Stimulated activated CD4-positive, alpha-beta T cell treated with anti-CD3 and anti-CD28 coated beads, Interleukin-12 subunit alpha, Interleukin-12 subunit beta, amount 100 ng/mL, for 24 hours (primary cell): ENCODE measurements at regions not wholly inside any gene's neighbourhood (a gene's known extent, or its start where the extent isn't known, plus 50 kb on each side); places are given as distances from the start of the nearest gene placed in this dataset.

ENCODE experiments used
- DNase-seq, 2 experiments: peaks; one replicate each; pipeline ENCODE4 v3.0.0-alpha.2; 2020; ENCODE audit warnings: low read depth in 2 of 2

DNA sequence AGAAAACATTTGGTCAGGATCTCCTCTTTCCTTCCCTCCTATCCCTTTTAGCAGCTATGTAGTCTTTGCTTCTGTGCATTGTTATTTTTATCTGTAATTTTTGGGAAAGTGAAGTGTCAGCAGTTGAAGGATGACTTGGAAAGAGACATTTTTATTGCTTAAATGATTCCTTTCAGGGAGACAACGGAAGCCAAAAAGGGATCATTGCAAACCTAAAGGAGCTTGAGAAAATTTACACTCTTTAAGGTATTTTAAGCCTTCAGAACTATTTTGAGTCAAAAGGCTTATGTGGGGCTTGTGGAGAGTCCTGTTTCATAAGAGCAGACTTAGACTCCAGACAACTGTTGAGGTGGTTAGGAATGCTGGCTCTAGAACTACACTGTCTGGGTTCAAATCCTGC is 281.6 kb downstream of the KIF4B start:
- no peak for DNase-seq

- DNase-seq: no peak
Observed at GRCh38 chr5:155299386-155300005, 285.9 kb downstream of the KIF4B start.

DNA sequence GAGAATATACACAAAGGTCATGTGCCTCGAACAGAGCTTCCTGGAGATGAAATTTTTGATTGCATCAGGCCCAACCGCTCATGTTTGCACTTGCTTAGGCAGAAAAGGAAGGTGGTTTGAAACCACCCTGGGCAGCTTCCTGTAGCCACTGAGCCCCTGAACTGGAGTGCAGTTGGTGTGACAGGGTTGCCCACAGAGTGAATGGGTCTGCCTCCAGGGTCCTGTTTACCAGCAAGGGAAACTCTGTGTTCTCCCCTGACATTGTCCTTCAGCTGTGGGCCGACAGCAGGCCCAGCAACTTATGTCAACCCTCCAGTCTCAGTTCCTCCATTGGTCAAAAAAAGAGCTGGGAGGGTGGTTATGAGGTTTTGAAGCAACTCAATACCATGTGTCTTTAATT is 289.6 kb downstream of the KIF4B start:
- no peak for DNase-seq

GRCh38 chr5:155307229-155307628 is 293.7 kb downstream of the KIF4B start:
- no peak for DNase-seq

- DNase-seq: no peak
Observed at GRCh38 chr5:155308289-155308688, 294.7 kb downstream of the KIF4B start.

DNA sequence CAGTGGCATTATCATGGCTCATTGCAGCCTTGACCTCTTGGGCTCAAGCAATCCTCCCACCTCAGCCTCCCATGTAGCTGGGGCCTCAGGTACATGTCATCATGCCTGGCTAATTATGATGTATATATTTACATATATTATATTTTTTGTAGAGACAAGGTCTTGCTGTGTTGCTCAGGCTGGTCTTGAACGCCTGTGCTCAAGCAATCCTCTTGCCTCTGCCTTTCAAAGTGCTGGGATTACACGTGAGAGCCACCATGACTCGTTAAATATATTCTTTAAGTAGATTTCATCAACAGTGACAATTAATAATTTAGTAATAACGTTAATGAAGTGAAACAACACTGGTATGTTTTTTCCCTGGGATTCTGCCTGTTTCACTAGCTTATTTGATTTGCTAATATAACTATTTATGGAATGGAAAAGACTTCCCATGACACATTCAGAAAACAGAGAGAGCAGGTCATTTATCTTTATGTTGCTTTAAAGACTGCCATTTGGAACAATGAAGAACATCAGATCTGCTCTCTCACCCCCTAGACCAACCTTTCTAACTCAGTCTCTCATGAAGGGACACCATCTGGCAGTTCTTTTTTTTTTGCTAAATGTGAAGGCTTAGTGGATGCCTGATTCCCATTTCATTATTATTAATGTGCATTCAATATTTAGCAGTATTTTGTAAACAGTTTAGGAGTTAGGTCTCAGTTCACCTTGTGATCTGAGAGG is 295.6 kb downstream of the KIF4B start:
- DNase-seq: no peak

DNA sequence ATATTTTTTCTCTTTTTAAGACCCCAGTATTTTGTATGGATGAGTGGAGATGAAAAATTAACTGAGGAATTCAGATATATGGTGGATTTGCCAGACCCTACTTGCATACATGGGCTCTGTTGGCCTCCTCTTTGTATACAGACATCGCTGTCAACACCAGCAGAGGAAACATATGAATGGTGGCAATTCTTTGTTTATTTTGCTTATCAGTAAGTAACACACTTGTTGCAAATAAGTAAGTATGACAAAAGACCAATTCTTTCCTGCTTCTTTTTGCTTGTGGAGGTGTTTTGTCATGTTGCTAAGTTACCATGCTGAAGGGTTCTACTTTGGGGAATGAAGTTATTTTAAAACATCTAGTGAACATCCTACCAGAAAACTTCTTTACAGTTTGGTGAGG is 298.2 kb downstream of the KIF4B start:
- no peak for DNase-seq

- no peak for DNase-seq
Observed at GRCh38 chr5:155313518-155313917, 300.0 kb downstream of the KIF4B start.

DNA sequence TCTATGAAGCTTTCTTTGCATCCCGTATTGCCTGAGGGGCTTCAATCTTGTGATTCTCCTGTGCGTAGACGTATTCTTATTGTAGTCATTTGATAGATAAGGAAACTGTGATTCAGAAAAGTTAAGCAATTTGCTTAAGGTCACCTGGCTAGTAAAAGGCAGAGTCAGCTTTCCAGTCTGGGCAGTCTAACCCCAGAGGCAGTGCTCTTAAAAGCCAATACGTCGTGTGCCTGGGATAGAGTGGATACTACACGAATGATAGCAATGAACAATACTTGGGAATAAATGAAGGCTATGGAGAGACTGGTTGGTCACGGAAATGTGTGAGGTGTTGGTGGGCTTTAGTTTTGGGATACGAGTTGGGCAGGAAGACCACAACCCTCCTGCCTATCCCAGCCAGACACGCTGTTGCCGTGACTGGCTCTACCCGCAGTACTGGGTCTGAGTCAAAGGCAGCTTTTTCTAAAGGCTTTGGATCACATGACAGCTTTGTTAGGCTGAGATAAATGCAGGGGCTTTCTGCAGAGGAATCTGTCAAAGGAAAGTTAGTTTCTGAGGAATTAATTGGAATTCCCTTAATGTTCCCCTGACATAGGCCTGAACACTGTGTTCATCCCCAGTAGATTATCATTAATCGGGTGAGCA is 302.6 kb downstream of the KIF4B start:
- no peak for DNase-seq

- DNase-seq: no peak
Observed at GRCh38 chr5:155332618-155333017, 319.1 kb downstream of the KIF4B start.

DNA sequence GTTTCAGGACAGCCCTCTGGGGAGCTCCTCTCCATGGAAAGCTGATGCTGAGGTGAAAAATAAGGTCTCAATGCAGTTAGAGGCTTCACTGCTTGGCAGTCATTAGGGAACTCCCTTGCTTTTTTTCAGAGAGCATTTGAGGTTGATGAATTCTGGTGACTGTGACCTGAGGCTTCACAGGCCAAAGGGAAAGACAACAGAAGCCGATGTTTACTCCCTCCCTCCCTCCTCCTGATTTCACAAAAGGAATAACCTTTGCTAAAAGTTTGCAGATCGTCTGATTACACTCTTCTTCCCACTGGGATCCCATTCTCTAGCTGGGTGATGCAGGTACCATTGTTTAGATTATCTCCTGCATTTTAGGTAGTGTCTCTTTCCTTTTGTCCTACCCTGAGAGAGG is 329.4 kb downstream of the KIF4B start:
- DNase-seq: no peak

- no peak for DNase-seq
Observed at GRCh38 chr5:155343468-155343867, 329.9 kb downstream of the KIF4B start.

GRCh38 chr5:155353231-155353630 is 339.7 kb downstream of the KIF4B start:
- DNase-seq: no peak

GRCh38 chr5:155366096-155366495 is 352.5 kb downstream of the KIF4B start:
- DNase-seq: no peak

GRCh38 chr5:155367841-155368240 is 354.3 kb downstream of the KIF4B start:
- no peak for DNase-seq

DNA sequence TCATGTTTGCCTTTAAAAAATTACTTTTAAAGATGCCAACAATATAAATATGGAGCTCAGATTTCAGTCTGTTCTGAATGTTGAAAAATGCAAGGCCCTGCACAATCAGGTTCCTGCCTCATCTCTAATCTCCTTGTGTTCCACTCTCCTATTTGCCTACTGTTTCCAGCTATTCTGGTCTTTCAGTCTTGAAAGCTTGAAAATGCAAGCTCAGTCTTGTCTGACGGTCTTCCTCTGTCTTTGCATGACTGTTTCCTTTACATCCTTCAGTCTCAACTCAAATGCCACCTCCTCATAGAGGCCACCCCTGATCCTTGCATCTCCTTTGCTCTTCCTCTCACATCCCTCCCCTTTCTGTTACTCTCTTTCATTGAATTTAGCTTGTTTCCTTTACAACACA is 354.9 kb downstream of the KIF4B start:
- no peak for DNase-seq

GRCh38 chr5:155380480-155380879 is 366.9 kb downstream of the KIF4B start:
- DNase-seq: no peak

DNA sequence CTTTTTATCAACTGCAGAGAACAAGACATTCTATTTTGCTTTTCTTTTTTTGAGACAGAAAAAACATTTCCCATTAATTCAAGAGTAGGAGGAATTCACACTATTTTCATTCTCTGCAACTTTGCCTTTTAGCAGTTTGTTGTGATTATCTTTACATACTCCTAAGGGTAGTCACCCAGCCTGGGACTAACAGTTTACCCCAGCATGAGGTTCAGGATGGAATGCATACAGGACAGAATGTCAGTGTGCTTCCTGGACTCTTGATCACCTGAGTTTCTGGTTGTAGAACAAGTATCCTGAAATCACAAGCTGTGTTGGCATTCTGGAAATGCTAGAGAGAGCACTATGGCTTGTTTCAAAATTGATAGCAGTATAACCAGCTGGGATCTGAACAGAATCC is 368.1 kb downstream of the KIF4B start:
- DNase-seq: no peak

DNA sequence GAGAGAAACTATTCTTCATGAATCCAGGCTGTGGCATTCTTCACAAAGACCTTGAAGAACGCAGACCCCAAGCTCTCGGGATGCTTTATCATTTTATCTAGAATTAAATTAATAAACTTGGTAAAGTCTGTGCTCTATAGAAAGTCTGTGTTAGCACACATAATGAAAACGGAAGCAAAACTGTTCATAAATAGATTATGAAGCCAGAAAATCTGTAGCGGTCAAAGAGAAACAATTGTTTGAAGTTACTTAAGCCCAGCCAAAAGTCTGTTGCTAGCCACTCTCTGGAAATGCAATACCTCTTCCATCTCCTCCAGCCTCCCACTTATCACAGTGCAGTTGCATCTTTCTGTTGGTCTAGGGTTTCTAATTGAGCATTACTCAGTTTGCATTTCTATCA is 375.9 kb downstream of the KIF4B start:
- DNase-seq: no peak

DNA sequence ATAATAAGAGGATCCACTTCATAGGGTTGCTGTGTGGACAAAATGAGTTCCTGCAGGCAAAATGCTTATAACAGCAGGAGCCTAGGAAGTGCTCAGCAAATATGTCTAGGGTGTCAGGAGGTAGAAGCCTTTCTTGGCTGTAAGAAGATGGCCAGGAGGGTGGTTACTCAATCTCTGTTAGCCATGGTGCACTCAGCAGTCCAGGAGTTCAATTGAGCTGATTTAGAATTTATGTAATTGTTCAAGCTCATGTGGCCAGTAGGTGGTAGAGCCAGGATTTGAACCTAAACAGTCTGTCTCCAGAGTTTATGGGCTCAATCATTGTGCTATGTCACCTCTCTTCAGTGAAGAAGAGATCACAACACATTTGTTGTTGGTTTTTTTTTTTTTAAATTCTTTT is 381.2 kb downstream of the KIF4B start:
- DNase-seq: no peak

GRCh38 chr5:155402927-155403640 is 389.5 kb downstream of the KIF4B start:
- DNase-seq: no peak

DNA sequence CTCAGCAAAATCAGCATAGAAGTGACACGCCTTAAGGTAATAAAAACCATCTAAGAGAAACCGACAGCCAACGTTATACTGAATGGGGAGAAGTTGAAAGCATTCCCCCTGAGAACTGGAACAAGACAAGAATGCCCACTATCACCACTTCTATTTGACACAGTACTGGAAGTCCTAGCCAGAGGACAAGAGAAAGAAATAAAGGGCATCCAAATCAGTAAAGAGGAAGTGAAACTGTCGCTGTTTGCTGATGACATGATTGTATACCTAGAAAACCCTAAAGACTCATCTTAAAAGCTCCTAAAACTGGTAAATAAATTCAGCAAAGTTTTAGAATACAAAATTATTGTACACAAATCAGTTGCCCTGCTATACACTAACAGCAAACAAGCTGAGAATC is 393.3 kb downstream of the KIF4B start:
- no peak for DNase-seq

DNA sequence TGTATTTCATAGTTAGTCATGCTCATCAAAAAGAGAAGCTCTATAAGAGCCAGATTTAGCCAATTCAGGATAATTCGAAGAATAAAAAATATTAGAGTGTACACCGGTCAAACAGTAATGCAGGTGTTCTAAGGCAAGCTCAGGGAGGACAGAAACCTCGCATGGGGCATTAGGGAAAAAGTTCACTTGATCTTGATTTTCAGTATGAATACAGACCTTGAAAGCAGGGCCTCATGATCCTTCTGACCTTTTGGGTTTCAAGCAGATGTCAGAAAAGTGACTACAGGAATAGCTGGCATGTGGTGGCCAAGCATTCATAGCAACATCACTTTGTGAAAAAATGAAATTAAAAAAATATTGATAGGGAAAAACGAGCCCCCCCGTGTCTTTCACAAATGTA is 394.9 kb downstream of the KIF4B start:
- DNase-seq: no peak
